ENCODE measurements at regions not wholly inside any gene's neighbourhood (a gene's known extent, or its start where the extent isn't known, plus 50 kb on each side); places are given as distances from the start of the nearest gene placed in this dataset.
"Not testable (repeated sequence)": the region's sequence is repeated elsewhere in the genome, so short reads cannot be mapped to it uniquely, and the experiment has no call there.

DNA sequence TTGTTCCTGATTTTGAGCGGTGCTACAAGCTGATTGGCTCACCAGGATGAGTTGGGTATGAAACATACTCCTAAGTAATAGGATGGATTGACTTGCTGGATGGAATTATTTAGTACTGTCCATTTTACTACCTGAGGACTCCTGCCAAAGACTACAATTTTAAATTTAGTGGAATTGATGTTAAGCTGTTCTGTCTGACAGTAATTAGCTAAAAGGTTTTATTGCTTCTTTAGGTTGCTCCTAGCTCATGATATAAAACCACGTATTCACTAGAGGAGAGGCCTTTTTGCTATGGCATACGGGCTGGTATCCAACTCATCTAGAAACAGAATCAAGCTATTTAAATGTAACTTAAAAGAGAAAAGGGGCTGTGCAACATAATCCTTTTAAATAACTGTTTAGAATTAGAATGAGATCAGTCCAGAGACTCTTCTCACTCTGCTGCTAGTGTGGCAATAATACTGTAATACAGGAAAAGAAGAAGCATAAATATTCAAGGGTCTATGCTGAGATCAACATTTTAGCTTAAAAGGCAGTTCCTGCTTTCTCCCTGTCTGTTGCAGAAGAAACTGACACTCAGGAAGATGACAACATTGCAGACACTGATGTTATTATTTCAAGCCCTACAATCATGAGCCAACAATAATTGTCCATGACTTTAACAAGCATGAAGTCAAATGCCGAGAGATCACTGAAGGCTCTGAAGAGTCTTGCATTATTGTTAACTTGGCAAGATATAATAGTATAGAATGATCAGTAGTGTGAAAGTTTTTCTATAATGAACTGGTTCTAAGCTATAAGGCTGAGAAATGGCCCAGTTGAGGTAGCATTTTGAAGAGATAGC lies 258.7 kb upstream of the ADGRL4 start:
- DNase-seq (ENCODE audit: low spot score): no peak

DNA sequence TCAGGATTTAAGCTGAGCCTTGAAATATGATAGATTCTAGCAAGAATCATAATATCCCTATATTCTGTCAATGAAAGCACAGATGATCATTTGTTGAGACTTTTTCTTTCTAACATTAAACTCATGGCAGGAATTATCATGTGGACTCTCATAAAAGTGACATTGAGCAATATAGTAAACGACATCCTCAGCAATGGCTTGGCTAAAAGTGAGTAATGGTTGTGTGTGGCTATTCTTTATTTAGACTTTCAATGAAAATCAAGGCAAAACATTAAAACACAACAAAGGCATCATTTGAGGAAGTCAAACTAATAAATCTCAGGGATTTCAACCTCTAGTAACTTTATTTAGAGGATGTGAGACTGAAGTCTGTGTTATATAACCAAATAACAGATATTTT lies 257.8 kb upstream of the ADGRL4 start:
- DNase-seq (ENCODE audit: low spot score): no peak

DNA sequence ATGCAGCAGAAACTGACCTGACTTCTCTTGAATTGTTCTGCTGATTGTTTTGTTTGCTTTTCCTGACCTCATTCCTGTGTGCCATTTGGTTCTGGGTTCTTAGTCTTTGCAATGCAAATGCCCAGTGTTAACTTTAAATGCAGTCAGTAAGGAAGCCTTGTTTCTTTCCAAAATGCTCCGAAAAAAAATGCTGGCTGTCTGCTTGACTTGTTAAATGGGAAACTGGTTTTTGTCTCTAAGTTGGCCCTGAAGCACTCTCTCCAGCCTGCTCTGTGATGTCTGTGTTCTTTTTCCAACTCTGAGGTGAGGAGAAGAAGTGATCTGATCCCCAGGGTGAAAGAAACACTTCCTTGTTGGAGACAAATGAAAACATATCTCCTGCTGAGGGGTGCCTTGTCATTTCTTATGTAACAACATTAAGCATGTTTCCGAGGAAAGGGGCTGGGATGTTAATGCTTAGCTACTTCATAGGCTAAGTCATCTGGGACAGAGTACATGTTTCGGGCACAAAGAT lies 256.3 kb upstream of the ADGRL4 start:
- DNase-seq (ENCODE audit: low spot score): no peak

DNA sequence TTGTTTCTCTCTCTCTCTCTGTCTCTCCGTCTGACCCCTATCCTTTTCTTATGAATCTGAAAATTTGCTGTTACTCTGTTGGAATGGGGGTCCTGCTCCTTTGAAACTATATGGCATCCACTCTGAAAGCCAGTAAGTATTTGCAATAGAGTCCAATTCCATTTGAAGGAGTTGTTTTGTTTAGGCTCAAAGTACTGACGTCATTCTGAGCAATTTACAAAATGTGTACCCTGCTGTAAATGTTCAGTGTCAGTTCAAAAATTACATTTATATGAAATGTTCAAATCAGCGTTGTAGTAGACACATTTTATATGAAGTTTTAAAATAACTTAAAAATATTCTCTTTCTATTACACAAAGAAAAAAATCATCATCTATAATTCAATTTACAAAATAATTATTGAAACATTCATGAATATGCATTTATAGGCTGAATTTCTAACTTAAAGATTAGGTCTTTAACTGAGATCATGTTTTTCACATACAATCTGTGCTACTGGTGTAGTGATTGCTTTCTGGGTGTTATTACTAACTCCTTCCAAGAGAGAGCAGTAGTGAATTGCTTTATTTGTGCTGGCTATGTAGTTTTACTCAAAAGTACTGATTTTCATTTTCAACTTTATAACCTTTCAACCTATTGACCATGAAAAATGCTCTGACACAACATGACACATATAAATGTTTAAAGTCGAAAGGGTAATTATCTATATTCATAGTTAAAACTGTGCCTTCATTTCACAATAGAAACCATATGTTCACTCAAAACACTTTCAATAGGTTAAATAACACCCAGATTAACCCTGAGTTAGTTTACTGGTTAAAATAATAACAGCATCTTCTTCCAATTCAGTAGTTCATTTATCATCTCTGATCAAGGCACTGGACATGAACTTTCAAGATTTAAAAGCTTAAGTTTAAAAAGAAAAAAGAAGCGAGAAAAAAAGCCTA lies 253.1 kb upstream of the ADGRL4 start:
- DNase-seq (ENCODE audit: low spot score): peak; percentile 6

DNA sequence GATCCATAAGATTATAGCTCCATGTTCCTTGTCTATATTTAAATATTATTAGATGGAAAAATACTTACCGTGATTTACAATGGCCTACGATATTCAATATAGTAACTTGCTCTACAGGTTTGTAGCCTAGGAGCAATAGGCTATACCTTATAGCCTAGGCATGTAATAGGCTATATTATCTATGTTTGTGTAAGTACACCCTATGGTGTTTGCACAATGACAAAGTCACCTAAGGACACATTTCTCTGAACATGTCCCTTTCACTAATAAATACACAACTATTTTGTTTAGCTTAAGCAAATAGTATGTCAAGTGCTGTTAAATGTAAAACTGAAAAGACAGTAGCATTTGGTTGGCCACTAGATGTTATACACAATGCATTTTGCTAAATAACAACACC lies 248.9 kb upstream of the ADGRL4 start:
- no peak for DNase-seq (ENCODE audit: low spot score)

DNA sequence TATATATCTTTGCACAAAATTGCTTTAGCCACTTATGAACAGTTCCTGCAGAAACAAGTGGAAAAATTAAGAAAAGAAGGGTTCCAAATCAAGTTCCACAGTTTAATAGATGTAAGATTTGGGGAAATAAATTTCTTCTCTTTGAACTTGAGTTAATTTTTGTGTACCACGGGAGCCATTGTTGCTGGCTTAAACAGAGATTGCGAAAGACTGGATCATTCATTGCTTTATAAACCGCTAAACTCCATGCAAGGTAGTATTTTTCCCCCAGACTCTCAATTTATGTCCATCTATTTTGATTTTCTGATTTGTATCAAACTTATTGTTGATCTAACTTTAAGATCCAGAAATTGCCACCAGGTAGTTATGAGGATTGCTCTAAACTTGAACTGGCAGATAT lies 246.1 kb upstream of the ADGRL4 start:
- no peak for DNase-seq (ENCODE audit: low spot score)

DNA sequence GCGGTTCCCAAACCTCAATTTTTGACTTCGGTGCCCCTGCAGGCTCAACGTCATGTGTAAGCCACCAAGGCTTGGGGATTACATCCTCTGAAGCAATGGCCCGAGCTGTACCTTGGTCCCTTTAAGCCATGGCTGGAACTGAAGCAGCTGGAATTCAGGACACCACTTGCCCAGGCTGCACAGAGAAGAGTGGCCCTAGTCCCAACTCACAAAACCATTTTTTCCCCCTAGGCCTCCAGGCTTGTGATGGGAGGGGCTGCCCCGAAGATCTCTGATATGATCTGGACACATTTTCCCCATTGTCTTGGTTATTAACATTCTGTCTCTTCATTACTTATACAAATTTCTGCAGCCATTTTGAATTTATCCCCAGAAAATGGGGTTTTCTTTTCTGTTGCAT lies 233.3 kb upstream of the ADGRL4 start:
- no peak for DNase-seq (ENCODE audit: low spot score)

DNA sequence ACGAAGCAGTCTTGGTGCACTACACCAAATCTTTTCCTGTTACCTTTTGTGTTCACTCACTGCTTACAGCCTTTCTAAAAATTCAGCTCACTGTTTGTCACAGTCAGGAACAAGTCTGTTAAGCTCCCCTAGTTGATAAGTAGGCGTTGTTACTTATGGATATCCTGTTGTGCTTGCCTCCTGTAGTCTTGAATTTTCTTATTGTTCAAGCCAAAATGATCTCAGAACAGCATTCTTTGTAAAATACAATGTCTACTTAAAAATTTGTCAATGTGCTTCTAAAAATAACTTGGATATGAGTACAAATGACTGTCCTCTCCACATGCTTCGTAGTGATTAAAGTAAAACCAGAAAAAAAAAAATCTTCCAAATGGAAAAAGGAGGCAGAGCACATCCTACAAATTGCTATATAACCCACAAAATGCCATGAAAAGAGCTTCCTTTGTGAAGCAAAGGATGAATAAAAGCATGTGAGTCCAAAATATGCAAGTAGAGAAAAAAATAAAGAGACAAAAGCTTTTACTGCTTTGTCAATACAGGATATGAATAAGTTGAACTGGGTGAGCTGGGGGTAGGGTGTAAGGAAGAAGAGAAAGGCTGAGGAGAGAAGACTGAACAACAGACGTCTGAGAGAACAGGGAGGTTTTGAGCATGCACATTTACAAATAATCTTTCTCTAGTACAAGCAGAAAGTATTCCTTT lies 228.9 kb upstream of the ADGRL4 start:
- DNase-seq (ENCODE audit: low spot score): no peak

DNA sequence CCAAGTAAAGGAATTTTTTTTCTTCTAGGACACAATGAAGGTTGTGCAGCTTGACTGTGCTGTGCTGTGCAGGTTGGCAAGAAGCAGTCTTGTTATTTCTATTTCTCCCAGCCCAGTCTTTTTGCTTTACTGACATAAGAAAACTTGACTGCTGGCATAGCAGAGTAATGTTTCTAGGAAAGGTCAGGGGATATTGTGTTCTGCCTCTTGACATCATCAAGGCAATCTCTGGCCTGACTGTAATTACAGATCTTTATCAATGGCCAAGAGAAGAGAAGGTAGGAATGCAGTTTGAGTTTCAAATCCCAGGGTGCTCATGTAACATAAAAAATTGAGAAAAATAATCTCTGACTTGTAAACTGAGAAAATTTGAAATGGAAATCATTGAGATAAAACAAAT lies 226.3 kb upstream of the ADGRL4 start:
- peak; percentile 18 for DNase-seq (ENCODE audit: low spot score)

DNA sequence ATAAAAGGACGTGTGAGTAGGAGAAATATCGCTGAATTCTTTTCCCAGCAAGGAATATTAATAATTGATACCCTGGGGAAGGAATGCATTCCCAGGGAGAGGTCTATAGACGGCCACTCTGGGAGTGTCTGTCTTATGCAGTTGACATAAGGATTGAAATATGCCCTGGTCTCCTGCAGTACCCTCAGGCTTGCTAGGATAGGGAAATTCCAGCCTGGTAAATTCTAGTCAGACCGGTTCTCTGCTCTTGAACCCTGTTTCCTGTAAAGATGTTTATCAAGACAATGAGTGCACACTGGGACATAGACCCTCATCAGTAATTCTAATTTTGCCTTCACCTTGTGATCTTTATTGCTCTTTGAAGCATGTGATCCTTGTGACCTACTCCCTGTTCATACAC lies 224.2 kb upstream of the ADGRL4 start:
- DNase-seq (ENCODE audit: low spot score): not testable (repeated sequence)

DNA sequence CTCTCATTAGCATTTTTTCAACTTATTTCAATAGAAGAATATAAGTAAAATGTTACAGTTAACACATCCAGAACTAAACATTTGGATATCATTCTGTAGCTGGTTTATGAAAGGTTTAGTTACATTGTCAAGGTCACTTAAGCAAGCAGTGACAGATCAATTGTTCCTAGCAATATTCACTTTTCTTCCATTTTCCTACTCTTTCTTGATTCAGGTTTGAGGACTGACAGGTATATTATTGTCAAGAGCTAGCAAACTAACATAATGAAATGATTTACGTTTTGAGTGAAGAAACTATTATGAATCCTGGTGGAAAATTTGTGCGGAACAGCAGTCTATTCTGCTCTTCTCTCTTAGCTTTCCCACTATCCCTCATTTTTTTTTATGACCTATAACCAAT lies 220.4 kb upstream of the ADGRL4 start:
- no peak for DNase-seq (ENCODE audit: low spot score)

DNA sequence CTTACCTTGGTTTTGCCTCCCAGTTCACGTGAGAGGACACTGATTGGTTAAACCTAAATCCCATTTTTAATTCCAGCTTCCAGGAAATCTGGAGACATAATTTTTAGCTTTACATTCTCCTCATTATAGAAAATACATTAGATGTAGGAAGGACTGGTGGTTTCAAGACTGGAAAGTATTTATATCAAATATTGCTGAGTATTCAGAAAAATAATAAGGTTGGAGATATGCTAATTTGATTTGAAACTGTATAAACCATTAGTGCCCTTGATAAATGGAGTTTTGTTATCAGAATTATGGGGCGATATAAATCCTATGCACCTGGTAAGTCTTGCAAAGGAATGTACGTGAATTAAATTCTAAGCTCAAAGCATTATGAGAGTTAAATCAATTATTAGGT lies 218.0 kb upstream of the ADGRL4 start:
- no peak for DNase-seq (ENCODE audit: low spot score)

DNA sequence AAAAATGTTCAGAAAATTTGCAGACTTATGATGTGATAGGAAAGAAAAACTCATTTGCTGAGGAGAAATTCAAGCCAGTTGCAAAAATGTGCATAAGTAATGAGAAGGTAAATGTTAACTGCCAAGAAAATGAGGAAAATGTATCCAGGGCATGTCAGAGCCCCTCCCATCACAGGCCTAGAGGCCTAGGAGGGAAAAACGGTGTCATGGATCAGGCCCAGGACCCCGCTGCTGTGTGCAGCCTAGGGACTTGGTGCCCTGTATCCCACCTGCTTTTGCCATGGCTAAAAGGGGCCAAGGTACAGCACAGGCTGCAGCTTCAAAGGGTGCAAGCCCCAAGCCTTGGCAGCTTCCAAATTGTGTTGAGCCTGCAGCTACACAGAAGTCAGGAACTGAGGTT lies 214.0 kb upstream of the ADGRL4 start:
- no peak for DNase-seq (ENCODE audit: low spot score)

DNA sequence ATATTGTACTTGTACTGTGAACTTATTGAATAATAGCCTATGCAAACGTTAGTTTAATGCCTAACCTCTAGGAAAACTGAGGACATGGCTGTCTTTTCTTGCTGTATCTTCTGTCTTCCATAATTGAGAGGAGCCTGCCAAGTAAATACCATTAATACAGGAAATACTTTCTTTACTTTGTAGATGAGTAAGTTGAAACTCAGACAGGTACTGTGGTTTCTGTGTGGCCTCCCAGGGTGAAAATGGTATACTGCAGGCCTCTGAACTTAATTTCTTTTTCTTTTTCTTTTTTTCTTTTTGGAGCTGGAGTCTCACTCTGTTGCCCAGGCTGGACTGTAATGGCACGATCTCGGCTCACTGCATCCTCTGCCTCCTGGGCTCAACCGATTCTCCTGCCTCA lies 208.8 kb upstream of the ADGRL4 start:
- DNase-seq (ENCODE audit: low spot score): no peak

DNA sequence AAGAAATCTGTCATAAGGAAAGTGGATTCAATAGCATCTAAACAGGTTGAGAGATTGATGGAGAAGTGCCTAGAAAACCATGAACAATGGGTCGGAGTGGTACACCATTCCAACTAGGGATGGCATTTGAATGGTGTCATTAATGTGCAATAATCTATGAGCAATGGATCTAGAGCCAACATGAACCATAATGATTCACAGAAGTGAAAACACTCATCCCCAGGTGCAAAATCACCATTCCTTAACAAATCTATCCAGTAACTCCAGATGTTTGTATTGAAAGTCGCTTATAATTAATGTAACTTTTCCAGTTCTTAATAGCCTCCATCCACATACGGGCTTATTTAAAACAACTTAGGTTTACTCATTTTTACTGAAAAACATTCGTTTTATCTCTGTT lies 201.3 kb upstream of the ADGRL4 start:
- no peak for DNase-seq (ENCODE audit: low spot score)

DNA sequence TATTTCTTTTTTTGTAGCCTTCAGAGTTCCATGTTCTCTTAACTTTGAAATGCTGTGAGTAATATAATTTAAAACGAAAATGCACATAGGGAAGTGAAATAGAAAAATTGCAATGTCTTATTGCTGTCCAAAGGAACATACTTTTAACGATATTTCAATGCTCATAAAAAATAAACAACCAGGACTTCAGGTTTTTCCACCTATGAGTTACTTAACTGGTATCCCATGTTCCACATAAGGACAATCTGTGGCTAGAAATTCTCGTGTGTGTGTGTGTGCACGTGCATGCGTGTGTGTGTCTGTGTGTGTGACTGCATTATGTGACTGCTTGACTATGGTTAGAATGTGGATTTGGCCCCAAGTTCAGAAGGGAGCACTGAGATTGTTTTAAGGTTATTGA lies 200.8 kb upstream of the ADGRL4 start:
- no peak for DNase-seq (ENCODE audit: low spot score)

DNA sequence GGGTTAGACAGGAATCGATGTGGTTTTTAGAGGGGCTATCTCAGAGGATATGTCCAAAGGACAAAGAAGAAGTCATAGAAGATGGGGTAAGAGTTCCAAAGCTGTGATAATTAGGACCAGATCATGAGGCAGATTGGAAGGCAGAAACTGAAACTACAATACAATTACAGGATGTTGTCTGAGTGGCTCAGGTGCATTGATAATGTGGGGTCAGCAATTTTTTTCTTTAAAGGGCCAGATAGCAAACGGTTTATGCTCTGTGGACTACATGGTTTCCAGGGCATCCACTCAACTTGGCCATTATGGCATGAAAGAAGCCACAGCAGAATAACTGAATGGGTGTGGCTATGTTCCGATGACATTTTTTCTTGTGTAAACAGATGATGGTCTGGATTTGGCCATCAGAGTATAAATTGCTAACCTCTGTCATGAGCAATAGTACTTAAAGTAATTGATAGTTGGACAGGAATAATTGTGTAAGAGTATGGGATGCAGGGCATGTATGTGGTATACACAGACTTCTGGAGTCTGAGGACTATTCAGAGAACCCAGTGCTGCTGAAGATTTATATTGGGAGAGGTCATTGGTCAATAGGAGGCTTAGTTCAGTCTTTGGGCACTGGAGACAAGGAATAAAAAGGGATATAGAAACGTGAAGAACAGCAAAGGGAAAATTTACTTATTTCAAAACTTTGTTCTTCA lies 198.4 kb upstream of the ADGRL4 start:
- no peak for DNase-seq (ENCODE audit: low spot score)

DNA sequence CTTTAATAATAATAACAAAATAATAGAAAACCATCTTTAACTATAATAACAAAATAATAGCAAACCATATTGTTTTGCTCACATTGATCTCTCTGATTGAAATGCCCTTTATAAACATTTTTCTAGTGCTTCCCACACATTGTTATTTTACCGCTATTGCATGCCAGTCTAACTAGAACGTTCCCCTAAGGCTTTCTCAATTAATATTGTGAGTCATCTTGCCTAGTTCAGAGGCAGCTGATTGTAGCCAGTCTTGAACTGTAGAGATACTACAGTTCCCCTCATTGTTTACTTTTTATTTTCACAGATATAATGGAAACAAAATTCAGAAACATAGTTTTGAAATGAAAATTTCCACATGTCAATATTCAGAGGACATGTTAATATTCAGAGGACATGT lies 192.3 kb upstream of the ADGRL4 start:
- no peak for DNase-seq (ENCODE audit: low spot score)

DNA sequence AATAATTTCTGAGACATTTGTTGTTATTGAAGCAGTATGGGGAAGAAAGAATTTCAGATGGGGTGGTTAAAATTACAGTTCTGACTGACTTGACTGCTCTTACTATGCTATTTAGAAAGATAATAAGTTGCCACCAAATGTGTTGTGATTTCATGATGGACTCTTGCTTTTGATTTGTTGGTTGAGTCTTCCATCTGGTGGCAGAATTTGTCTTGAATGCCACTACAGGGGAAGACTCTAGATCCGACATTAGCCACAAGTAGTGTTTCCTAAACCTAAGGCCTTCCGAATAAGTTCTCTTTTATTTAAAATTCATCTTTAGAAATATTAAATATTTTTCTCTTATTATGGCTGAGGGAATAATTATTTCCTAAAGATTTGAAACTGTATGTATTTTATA lies 190.9 kb upstream of the ADGRL4 start:
- peak; percentile 25 for DNase-seq (ENCODE audit: low spot score)

DNA sequence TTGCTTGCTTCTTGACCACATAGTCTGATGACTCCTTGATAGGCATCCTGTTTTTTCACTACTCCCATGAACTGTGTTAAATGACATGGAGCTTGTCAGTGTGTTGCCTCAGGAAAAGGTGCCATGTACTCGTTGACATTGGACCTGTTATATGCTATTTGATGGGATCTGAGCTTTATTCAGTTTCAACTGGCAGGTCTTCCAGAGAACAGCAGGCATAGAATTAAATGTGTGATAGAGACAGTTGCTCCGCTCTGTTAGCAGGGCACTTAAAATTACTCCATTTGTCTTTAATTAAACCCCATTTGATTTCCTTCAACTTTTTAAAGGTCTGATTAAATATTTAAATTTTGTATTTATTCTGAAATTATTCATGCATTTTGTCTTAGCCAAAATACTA lies 189.7 kb upstream of the ADGRL4 start:
- DNase-seq (ENCODE audit: low spot score): no peak

Data from SK-N-DZ (cell line).